HG03432 (cell line): ENCODE measurements at regions not wholly inside any gene's neighbourhood (a gene's known extent, or its start where the extent isn't known, plus 50 kb on each side); places are given as distances from the start of the nearest gene placed in this dataset.

Source experiments
- ATAC-seq: cut with Tn5 transposase; IDR thresholded peaks from one replicate; pipeline ENCODE4 v1.9.1; 2021; ENCODE audit warnings: mild to moderate bottlenecking, moderate library complexity; ENCODE audit not compliant: unreplicated experiment

DNA sequence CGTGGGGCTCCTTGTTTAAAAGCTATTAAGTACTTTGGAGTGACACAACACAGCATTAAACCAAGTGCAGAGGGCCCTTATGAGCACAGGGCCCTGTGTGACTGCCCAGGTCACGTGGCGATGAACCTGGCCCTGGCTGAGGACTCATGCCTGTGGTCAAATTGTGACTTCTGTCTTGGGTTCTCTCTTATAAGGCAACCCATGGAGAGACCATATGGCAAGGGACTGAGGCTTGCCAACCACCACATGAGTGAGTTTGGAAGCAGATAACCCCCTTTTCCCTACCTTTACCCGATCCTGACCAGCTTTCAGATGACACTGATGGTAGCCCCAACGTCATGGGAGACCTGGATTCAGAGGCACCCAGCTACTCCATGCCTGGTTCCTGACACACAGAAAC lies 140.5 kb downstream of the ZBTB18 start:
- no peak for ATAC-seq

GRCh38 chr1:244192325-244192724 lies 141.2 kb downstream of the ZBTB18 start:
- ATAC-seq: no peak

DNA sequence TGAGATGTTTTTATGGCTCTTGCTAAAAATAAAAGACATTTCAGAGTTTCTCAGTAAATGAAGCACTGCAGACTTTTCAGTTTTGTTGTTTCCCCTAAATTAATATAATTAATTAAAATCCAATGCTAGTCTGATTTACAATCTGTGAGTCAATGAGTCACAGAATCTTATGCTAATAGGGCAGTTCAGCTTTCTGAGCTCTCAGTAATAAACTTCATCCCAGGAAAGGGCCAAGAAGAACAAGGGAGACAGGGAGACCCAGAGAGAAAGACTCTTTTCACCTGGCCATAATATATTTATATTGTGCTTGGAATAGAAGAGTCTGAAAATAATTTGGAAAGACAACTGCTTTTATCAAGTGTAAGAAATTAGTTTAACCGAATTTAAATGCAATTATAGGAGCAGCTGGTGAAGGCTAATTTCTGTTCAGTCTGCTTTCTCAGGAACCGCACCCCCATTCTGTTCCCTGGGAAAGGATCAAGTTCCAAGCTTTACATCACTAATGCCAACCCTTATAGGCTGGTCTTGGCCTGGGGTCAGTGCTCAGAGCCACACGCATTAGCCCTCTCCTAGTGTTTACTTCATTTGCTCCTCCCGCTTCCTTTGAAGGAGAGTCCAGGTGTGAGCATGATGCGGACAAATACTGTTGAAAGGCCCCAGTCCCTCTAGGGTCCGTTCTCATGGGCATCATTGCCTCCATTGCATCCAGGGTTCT lies 145.6 kb downstream of the ZBTB18 start:
- ATAC-seq: no peak

- no peak for ATAC-seq
Observed at GRCh38 chr1:244197851-244198375, 146.8 kb downstream of the ZBTB18 start.

DNA sequence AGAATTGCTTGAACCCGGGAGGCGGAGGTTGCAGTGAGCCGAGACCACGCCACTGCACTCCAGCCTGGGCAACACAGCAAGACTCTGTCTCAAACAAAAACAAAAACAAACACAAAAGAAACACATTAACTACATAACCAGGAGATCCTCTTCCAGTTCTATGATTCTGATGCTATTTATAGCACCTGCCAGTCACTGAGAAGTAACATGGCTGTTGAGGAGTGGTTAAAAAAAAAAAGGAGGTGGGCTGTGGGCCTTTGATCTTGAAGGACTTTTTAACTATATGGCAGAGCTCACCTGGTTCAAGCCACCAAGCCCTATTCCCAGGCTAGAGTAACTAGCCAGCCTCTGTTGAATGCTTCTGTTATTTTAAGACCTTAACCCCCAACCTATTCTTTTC lies 148.8 kb downstream of the ZBTB18 start:
- ATAC-seq: no peak

- no peak for ATAC-seq
Observed at GRCh38 chr1:244200596-244200995, 149.5 kb downstream of the ZBTB18 start.

- ATAC-seq: no peak
Observed at GRCh38 chr1:244201750-244202149, 150.7 kb downstream of the ZBTB18 start.

- no peak for ATAC-seq
Observed at GRCh38 chr1:244204004-244204403, 152.9 kb downstream of the ZBTB18 start.

DNA sequence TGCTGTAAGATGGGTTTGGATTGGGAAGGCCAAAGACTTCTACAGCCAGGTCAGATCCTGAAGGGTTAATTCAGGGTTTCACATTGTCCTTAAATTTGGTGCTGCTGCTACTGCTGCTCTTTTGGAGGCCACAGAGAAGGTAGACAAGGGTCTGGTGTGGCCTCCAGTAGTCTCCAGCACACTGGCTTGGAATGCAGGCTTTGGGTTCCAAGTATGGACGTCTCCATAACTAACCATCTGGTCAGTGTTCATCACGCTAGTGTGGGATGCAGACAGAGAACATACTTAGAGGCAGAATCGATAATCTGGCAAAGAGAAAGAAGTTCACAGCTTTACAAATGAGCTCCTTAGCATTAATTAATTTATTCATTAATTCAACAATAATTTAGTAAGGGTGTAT lies 154.1 kb downstream of the ZBTB18 start:
- ATAC-seq: no peak

DNA sequence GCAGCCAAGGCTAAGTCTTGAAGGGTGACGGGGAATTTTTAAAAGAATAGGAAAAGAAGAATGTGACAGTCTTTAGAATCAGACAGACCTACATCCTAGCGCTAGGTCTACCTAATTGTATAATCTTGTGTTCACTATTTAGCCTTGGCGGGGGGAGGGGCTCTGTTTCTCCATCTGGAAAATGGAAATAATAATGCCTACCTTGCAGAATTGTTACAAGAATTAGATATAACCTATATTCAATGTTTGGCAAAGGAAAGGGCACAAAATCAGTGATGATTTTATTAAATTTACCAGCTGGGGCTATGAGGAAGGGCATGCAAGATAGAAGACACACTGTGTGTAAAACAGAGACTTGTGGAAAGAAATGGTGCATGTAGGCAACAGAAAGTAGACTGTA lies 154.8 kb downstream of the ZBTB18 start:
- ATAC-seq: no peak

DNA sequence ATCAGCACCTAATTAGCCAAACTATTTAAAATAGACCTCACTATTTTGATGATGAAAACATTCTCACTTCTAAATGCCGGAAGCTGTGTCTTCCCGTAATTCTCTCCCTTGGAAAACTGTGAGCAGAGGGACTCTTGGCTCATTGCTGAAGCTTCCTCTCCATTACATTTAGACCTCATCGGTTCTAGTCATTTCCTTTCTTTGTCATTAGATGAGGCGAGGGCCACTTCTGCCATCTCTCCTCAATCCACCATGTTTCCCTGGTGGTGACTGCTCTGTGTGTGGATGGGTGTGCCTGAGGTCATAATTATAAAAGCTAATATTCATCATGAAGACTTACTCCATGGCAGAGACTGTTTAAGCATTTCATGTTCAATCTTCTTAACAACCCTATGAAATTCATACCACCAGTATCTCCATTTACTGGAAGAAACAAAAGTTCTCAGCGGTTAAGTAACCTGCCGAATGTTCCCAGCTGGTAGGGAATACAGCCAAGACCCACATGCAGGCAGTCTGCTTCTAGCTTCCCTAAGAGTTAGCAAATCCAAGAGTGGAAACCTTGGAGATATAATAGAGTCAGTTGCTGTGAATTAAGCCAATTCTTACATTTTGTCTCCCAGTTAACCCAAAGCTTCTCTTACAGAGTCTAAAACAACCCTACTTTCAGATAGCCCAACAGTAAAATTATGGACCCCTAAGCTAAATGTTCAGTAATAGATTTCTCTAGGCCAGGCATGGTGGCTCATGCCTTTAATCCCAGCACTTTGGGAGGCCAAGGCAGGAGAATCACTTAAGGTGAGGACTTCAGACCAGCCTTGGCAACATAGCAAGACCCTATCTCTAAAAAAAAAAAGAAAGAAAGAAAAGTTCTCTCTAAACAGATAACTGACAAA lies 156.2 kb downstream of the ZBTB18 start:
- ATAC-seq: no peak

DNA sequence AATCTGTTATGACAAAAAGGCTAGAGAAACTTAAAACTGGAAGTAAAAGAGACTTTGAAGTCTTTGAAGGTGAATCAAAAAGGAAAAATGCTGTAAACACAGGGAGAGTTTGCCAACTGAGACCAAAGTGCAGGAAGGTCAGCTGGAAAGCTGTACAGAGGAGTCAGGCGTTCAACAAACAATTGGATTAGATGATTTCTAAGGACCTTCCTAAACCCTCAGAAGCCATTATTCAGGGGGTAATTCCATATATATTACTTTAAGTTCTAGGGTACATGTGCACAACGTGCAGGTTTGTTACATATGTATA lies 156.8 kb downstream of the ZBTB18 start:
- ATAC-seq: no peak

DNA sequence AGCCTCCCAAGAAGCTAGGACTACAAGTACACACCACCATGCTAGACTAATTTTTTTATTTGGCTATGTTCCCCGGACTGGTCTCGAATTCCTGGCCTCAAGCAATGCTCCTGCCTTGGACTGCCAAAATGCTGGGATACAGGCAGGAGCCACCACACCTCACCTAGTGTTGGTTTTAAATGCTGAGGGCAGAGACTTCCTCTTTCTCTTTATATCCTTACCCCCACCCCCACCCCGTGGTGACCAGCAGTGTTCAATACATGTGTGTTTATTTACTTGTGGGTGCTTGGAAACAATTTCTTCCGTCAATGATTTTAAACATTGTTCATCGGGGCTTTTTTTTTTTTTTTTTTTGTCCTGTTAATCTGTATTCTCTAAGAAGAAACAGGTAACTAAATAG lies 158.9 kb downstream of the ZBTB18 start:
- ATAC-seq: no peak

- no peak for ATAC-seq
Observed at GRCh38 chr1:244210884-244211558, 159.9 kb downstream of the ZBTB18 start.

DNA sequence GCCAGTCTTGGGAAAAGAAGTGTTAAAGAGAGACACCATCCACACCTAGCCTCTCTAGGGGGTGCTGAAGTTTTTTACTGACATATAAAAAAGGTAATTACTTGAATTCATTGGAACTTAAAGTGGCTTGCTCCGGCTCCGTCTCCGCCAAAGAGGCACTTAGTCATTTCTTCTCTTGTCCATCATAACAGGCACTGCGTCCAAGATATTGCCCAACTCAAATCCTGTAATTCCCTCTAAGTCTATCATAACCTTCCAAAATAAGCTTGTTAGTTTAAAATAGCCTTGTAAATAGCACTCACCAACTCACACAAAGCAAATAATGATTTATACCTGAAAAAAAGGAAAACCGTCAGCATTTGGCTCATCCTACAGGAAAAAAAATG lies 160.5 kb downstream of the ZBTB18 start:
- ATAC-seq: no peak

DNA sequence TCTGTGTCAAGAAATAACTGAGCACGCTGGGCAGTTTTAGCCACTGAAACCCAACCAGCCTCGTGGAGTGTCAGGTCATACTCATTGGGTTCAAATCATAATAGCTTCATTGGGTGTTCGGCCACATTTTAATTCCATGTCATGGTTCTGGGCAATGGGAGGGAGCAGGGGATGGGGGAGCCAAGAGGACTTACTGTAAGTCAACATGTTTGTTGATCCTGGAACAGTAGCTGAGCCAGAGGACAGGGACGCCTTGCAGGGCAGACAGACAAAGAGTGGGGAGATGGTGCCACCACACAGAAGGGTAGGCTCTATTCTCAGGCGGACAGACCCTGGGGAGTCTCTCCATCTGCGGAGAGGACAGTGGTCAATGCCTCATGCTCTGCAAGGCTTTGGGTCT lies 161.1 kb downstream of the ZBTB18 start:
- no peak for ATAC-seq

DNA sequence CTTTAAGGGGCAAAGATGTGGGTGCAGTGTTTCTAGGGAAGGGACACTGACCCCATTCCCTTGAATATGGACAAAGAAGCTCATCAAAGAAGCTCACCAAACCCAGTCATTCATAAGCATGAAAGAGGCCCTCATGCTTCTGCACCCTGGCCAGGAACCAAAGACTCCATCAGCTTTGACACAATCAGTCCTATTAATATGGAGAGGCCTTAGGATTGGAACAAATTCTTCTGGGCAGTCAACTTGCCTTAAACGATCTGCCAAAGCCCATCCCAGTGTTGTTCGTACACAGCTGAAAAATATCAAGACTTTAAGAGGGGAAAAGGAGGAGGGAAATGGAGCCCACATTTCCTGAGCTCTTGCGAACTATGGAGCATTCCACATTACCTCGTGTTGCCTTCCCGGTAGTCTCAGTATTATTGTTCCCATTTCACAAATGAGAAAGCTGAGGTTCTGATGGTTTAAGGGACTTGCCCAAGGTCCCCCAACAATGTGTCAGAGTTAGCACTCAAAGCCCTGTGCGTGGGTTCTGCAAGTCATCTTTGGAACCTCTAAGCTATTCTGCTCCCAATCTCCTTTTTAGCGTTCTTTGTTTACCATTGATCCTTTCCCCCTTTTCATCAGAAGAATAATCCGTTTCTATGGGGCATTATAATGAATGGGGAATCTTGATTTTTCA lies 161.9 kb downstream of the ZBTB18 start:
- ATAC-seq: no peak

GRCh38 chr1:244214009-244214967 lies 163.2 kb downstream of the ZBTB18 start:
- no peak for ATAC-seq

- no peak for ATAC-seq
Observed at GRCh38 chr1:244216836-244217235, 165.8 kb downstream of the ZBTB18 start.

- ATAC-seq: no peak
Observed at GRCh38 chr1:244217711-244218110, 166.6 kb downstream of the ZBTB18 start.
